OCI-LY1 (cell line): ENCODE measurements at regions not wholly inside any gene's neighbourhood (a gene's known extent, or its start where the extent isn't known, plus 50 kb on each side); places are given as distances from the start of the nearest gene placed in this dataset.

Experiments
- EZH2 ChIP-seq: fragments of 200-600 bp; sonication (generic), shearing (Covaris generic); IDR thresholded peaks from 2 replicates; pipeline ENCODE4 v1.8.0; 2017; ENCODE audit warnings: borderline replicate concordance, mixed run types, mild to moderate bottlenecking, antibody characterized with exemption, low read length, moderate library complexity, mixed read lengths
- TF ChIP-seq, protein P1 (sequence below): fragments of 200-600 bp; sonication (generic), shearing (Covaris generic); IDR thresholded peaks from 2 replicates; pipeline ENCODE4 v1.5.1; 2017; ENCODE audit warnings: mild to moderate bottlenecking, antibody characterized with exemption, low read length, moderate library complexity, mixed read lengths

DNA sequence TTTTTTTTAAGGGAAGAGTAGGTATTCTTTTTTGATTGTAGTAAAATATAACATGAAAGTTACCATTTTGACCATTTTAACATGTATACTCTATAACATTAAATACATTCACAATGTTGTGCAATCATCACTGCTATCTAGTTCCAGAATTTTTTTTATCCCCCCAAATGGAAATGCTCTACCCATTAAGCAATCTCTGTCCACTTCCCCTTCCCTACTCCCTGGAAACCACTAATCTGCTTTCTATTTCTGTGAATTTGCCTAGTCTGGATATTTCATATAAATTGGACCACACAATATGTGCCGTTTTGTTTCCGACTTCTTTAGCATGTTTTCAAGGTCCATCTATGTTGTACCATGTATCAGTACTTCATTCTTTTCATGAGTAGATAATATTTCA, 429.5 kb downstream of the TLE1 start:
- TF ChIP-seq, protein P1, sequence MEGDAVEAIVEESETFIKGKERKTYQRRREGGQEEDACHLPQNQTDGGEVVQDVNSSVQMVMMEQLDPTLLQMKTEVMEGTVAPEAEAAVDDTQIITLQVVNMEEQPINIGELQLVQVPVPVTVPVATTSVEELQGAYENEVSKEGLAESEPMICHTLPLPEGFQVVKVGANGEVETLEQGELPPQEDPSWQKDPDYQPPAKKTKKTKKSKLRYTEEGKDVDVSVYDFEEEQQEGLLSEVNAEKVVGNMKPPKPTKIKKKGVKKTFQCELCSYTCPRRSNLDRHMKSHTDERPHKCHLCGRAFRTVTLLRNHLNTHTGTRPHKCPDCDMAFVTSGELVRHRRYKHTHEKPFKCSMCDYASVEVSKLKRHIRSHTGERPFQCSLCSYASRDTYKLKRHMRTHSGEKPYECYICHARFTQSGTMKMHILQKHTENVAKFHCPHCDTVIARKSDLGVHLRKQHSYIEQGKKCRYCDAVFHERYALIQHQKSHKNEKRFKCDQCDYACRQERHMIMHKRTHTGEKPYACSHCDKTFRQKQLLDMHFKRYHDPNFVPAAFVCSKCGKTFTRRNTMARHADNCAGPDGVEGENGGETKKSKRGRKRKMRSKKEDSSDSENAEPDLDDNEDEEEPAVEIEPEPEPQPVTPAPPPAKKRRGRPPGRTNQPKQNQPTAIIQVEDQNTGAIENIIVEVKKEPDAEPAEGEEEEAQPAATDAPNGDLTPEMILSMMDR, result no peak
- no peak for TF ChIP-seq EZH2
